GM12874 (cell line): ENCODE measurements at regions not wholly inside any gene's neighbourhood (a gene's known extent, or its start where the extent isn't known, plus 50 kb on each side); places are given as distances from the start of the nearest gene placed in this dataset.

Source experiments
- TF ChIP-seq, protein P1 (sequence below): IDR thresholded peaks from 2 replicates; pipeline ENCODE4 v1.5.1; 2011; ENCODE audit warnings: low read depth, mild to moderate bottlenecking, control low read depth, low read length, moderate library complexity; ENCODE audit not compliant: insufficient read depth

GRCh38 chr2:100743741-100744140 is 76.2 kb upstream of the NPAS2 start:
- TF ChIP-seq, protein P1, sequence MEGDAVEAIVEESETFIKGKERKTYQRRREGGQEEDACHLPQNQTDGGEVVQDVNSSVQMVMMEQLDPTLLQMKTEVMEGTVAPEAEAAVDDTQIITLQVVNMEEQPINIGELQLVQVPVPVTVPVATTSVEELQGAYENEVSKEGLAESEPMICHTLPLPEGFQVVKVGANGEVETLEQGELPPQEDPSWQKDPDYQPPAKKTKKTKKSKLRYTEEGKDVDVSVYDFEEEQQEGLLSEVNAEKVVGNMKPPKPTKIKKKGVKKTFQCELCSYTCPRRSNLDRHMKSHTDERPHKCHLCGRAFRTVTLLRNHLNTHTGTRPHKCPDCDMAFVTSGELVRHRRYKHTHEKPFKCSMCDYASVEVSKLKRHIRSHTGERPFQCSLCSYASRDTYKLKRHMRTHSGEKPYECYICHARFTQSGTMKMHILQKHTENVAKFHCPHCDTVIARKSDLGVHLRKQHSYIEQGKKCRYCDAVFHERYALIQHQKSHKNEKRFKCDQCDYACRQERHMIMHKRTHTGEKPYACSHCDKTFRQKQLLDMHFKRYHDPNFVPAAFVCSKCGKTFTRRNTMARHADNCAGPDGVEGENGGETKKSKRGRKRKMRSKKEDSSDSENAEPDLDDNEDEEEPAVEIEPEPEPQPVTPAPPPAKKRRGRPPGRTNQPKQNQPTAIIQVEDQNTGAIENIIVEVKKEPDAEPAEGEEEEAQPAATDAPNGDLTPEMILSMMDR: no peak

DNA sequence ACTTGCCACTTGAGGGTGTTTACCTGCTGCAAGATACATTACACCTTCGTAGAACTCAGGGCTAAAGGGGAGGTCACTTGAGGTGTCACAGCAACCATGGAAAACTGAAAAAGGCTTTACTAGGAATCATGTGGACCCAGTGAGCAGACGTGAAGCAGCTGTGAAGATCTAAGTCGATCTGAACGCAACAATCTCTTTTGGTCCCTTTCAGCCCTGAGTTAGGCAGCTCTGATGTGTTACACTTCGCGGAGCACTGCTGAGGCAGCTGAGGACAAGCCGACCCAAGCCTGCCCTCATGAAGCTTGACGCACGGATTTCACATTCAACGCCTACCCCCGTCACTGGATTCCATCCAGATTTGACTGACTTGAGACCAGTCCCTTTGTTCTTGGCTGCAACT is 75.8 kb upstream of the NPAS2 start:
- TF ChIP-seq, protein P1: no peak

DNA sequence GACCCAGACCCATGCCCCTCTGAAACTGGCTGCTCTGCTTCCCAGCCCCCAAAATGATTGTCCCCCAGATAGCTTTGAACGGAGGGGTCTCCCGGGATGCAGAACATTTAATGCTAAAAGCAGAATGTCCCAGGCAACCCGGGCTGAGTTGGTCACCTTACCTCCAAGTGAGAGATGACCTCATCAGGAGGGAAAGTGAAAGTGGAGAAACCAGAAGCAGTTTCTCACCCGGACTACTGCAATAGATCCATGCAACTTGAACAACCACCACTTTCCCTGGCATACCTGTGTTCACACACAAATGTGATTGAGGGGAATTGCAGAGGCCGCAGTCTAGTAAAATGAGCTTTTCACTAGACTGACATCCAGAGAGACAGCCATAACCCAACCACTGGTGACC is 75.3 kb upstream of the NPAS2 start:
- TF ChIP-seq, protein P1: no peak

DNA sequence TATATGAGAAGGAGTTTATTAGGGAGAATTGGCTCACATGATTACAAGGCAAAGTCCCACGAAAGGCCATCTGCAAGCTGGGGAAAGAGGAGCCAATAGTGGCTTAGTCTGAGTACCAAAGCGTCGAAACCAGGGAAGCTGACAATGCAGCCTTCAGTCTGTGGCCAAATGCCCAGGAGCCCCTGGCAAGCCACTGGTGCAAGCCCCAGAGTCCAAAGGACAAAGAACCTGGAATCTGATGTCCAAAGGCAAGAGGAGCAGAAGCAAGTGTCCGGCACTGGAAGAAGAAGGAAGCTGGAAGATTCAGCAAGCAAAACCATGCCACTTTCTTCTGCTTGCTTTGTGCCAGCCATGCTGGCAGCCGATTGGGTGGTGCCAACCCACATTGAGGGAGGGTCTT is 74.3 kb upstream of the NPAS2 start:
- TF ChIP-seq, protein P1: no peak

GRCh38 chr2:100747551-100747950 is 72.4 kb upstream of the NPAS2 start:
- TF ChIP-seq, protein P1: no peak

- TF ChIP-seq, protein P1: no peak
Observed at GRCh38 chr2:100747996-100748615, 71.8 kb upstream of the NPAS2 start.

DNA sequence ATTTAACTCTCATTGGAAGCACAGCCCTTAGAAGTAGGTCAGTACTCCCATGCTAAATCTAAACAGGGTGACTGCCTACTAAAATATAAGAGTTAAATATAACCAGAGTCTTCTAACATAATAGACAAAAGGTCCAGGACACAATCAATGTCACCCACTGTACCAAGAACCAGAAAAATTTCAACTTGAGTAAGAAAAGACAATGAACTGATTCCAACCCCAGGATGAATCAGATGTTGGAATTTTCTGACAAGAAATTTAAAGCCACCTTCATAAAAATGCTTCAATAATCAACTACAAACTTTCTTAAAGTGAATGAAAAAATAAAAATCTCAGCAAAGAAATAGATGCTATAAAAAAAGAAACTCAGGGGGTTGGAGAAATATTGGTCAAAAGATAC is 71.3 kb upstream of the NPAS2 start:
- TF ChIP-seq, protein P1: no peak
